B cell (primary cell): ENCODE measurements at regions not wholly inside any gene's neighbourhood (a gene's known extent, or its start where the extent isn't known, plus 50 kb on each side); places are given as distances from the start of the nearest gene placed in this dataset.

Experiments used
- ATAC-seq: fragments of 200-7000 bp; cut with Tn5 transposase; one replicate; pipeline ENCODE4 v1.10.0; 2021; ENCODE audit warnings: low read depth, mild to moderate bottlenecking, moderate number of reproducible peaks, moderate library complexity
- CTCF ChIA-PET: fragments of 350-600 bp; sonication (Branson Sonifier 250); formaldehyde crosslinking; loops from one replicate; lab custom pipeline; 2021; ENCODE audit warnings: antibody characterized with exemption, inconsistent platforms; lab: Charles Lee
- POLR2A ChIA-PET: fragments of 350-600 bp; sonication (Branson Sonifier 250); formaldehyde crosslinking; loops from one replicate; lab custom pipeline; 2021; ENCODE audit warnings: antibody characterized with exemption; lab: Charles Lee
- DNase-seq: peaks from one replicate; pipeline ENCODE4 v3.0.0; 2013
- H2AFZ ChIP-seq: 2 replicates; pipeline ENCODE4 v1.6.1; 2012; ENCODE audit warnings: mild to moderate bottlenecking, low read depth, low read length; ENCODE audit not compliant: insufficient read depth, poor library complexity, severe bottlenecking
- H3K27ac ChIP-seq, 2 donors: 1 replicate in 1 of 2; 2 replicates in 1 of 2; pipeline ENCODE4 v1.5.1; 2012 to 2013; ENCODE audit warnings: low read length in 2 of 2, mild to moderate bottlenecking in 2 of 2, moderate library complexity in 1 of 2
- H3K27me3 ChIP-seq, 4 experiments: fragments of 200-600 bp in 1 of 4; sonication (generic) in 1 of 4; replicated peaks in 1 of 4; 1 replicate in 2 of 4; 2 replicates in 2 of 4; pipeline versions ENCODE4 v1.6.1 to v1.7.0; 2013 to 2016; ENCODE audit warnings: low read length in 3 of 4, mild to moderate bottlenecking in 2 of 4, mixed read lengths in 1 of 4, moderate library complexity in 1 of 4; ENCODE audit not compliant: insufficient read depth in 4 of 4, control insufficient read depth in 3 of 4; ENCODE audit errors: control extremely low read depth in 1 of 4
- H3K36me3 ChIP-seq, 2 experiments: replicated peaks in 1 of 2; 1 replicate in 1 of 2; 2 replicates in 1 of 2; pipeline versions ENCODE4 v1.6.1 to v1.7.1; 2013; ENCODE audit warnings: low read length in 1 of 2; ENCODE audit not compliant: insufficient read depth in 2 of 2, control insufficient read depth in 1 of 2; ENCODE audit errors: control extremely low read depth in 1 of 2, extremely low read depth in 1 of 2
- H3K4me1 ChIP-seq, 2 donors: fragments of 200-600 bp in 1 of 2; sonication (generic) in 1 of 2; 1 replicate in 1 of 2; 2 replicates in 1 of 2; pipeline versions ENCODE4 v1.5.1 to v1.6.1; 2013 to 2017; ENCODE audit warnings: low read length in 2 of 2; ENCODE audit not compliant: control insufficient read depth in 2 of 2, insufficient read depth in 2 of 2
- H3K4me2 ChIP-seq: replicated peaks from 2 replicates; pipeline ENCODE3; 2012; ENCODE audit warnings: mild to moderate bottlenecking, low read depth, low read length; ENCODE audit not compliant: poor library complexity, severe bottlenecking
- H3K4me3 ChIP-seq, 5 experiments: fragments of 200-600 bp in 1 of 5; sonication (generic) in 1 of 5; 1 replicate in 3 of 5; 2 replicates in 2 of 5; pipeline versions ENCODE4 v1.5.1 to v1.7.0; 2011 to 2016; ENCODE audit warnings: low read length in 4 of 5, mild to moderate bottlenecking in 4 of 5, low read depth in 2 of 5, control low read depth in 1 of 5, moderate library complexity in 1 of 5; ENCODE audit not compliant: insufficient read depth in 1 of 5; ENCODE audit errors: control extremely low read depth in 1 of 5, extremely low read depth in 1 of 5
- H3K79me2 ChIP-seq: fragments of 200-600 bp; sonication (generic); one replicate; pipeline ENCODE4 v1.6.0; 2016; ENCODE audit warnings: low read length; ENCODE audit not compliant: control insufficient read depth, insufficient read depth
- H3K9ac ChIP-seq: fragments of 200-600 bp; sonication (generic); 2 replicates; pipeline ENCODE4 v1.6.1; 2017; ENCODE audit warnings: mild to moderate bottlenecking, low read length, moderate library complexity
- H3K9me3 ChIP-seq, 3 donors: one replicate each; pipeline versions ENCODE4 v1.6.1 to v1.7.1; 2013; ENCODE audit warnings: low read length in 2 of 3; ENCODE audit not compliant: control insufficient read depth in 2 of 3, insufficient read depth in 1 of 3; ENCODE audit errors: control extremely low read depth in 1 of 3
- H4K20me1 ChIP-seq: 2 replicates; pipeline ENCODE4 v1.6.0; 2012; ENCODE audit warnings: mild to moderate bottlenecking, low read length; ENCODE audit not compliant: insufficient read depth, control insufficient read depth, poor library complexity, severe bottlenecking
- H3K27ac Mint-ChIP-seq: one replicate; pipeline ENCODE4 v1.8.0; 2021; ENCODE audit warnings: mixed read lengths
- H3K27me3 Mint-ChIP-seq: one replicate; pipeline ENCODE4 v1.8.0; 2021; ENCODE audit warnings: mixed read lengths
- H3K4me1 Mint-ChIP-seq: one replicate; pipeline ENCODE4 v1.8.0; 2021; ENCODE audit warnings: mixed read lengths
- H3K4me3 Mint-ChIP-seq: one replicate; pipeline ENCODE4 v1.8.0; 2021; ENCODE audit warnings: mixed read lengths
- H3K9me3 Mint-ChIP-seq: one replicate; pipeline ENCODE4 v1.8.0; 2022; ENCODE audit warnings: mixed read lengths; ENCODE audit not compliant: insufficient read depth
- CTCF ChIP-seq: fragments of 200-600 bp; IDR thresholded peaks from one replicate; pipeline ENCODE4 v1.8.0; 2022; ENCODE audit warnings: antibody characterized with exemption, mild to moderate bottlenecking
- EZH2 ChIP-seq: IDR thresholded peaks from 2 replicates; pipeline ENCODE4 v1.6.1; 2012; ENCODE audit warnings: borderline replicate concordance, low read depth, mild to moderate bottlenecking, moderate library complexity, low read length; ENCODE audit not compliant: insufficient read depth, poor library complexity, severe bottlenecking
- WGBS: methylation state at CpG from one replicate; pipeline ENCODE4 v1.1.5; 2013; ENCODE audit warnings: missing lambda C conversion rate; ENCODE audit not compliant: insufficient coverage; 5-methylcytosine and 5-hydroxymethylcytosine counted together
- intact Hi-C: fragments of 100-400 bp; cut with micrococcal nuclease; formaldehyde crosslinking; loops from one replicate; pipeline ENCODE4 v1.10.0; 2022

DNA sequence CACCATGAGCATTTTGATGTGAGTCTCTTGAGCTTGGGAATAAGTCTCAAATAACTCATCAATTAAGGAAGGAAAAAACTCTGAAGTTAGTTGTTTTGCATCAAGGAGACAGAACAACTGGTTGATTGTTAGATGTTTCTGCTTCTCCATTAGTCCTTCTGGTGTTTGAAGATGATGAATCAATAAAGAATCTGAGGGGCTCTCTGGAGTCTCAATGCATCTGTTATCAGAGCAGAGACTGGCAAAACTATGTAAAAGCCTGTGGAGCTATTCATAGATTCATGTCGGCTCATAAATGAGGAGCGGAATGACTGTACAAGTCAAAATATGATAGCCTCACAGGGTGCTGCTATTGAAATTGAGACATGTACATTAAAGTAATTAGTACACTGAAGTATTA, 73.3 kb upstream of the ZC3H11B start:
- H3K79me2 ChIP-seq, result no peaks in the 10 kb centered on the region
- no peak overlapping the region for H3K4me3 Mint-ChIP-seq
- no peak overlapping the region for H3K27ac Mint-ChIP-seq
- no peak overlapping the region for H2AFZ ChIP-seq
- TF ChIP-seq EZH2 (no peak), CTCF (no peak)
- no peaks in the 10 kb centered on the region for H3K36me3 ChIP-seq
- peaks cover 7% of the 10 kb centered on the region for H3K27me3 Mint-ChIP-seq
- no peak overlapping the region for H3K27ac ChIP-seq
- DNase-seq (no peak), ATAC-seq (no peak)
- H3K27me3 ChIP-seq, result no peaks in the 10 kb centered on the region
- no peak overlapping the region for H3K4me2 ChIP-seq
- H3K4me1 ChIP-seq, result no peaks in the 10 kb centered on the region
- H3K4me3 ChIP-seq, result no peak overlapping the region
- WGBS, result no CpG with 5 or more reads among the region's 2 CpGs
- ChIA-PET CTCF (no interaction called here), POLR2A (no interaction called here)
- H3K9me3 ChIP-seq, result no peaks in the 10 kb centered on the region
- no peak overlapping the region for H3K9ac ChIP-seq
- intact Hi-C loops, result no loop called here
- no peaks in the 10 kb centered on the region for H4K20me1 ChIP-seq
- H3K9me3 Mint-ChIP-seq, result no peaks in the 10 kb centered on the region
- H3K4me1 Mint-ChIP-seq, result no peaks in the 10 kb centered on the region

DNA sequence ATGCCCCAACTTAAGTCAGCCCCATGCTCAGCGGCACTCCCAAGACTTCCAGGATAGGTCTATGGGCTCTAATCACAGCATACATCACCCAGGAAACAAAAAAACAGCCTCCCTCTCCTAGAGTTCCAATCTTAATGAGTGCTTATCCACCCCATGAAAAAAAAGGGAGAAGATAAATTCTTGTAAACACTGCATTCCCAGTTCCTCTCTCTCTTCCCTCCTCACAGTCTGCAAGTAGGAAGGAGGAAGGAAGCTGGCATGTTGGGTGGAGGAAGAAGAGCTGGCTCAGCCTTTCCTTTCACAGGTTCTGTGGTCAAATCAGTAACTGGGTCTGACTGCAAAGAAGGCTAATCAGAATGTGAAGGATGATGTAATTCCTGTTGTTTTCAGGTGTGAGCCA, 69.9 kb upstream of the ZC3H11B start:
- Histone ChIP-seq H4K20me1 (no peaks in the 10 kb centered on the region), H2AFZ (no peak overlapping the region), H3K9me3 (no peaks in the 10 kb centered on the region), H3K4me3 (no peak overlapping the region), H3K36me3 (no peaks in the 10 kb centered on the region), H3K4me2 (no peak overlapping the region), H3K27me3 (no peaks in the 10 kb centered on the region), H3K79me2 (no peaks in the 10 kb centered on the region), H3K27ac (no peak overlapping the region), H3K9ac (no peak overlapping the region), H3K4me1 (no peaks in the 10 kb centered on the region)
- peaks cover 9% of the 10 kb centered on the region for H3K27me3 Mint-ChIP-seq
- 100% methylated on average over 1 of the region's 1 CpG for WGBS
- TF ChIP-seq CTCF (no peak), EZH2 (no peak)
- no peaks in the 10 kb centered on the region for H3K4me1 Mint-ChIP-seq
- DNase-seq (no peak), ATAC-seq (no peak)
- POLR2A ChIA-PET, result no interaction called here
- no peaks in the 10 kb centered on the region for H3K9me3 Mint-ChIP-seq
- H3K27ac Mint-ChIP-seq, result no peak overlapping the region
- CTCF ChIA-PET, result no interaction called here
- intact Hi-C loops, result no loop called here
- H3K4me3 Mint-ChIP-seq, result no peak overlapping the region
